GM12865 (cell line): ENCODE measurements at regions not wholly inside any gene's neighbourhood (a gene's known extent, or its start where the extent isn't known, plus 50 kb on each side); places are given as distances from the start of the nearest gene placed in this dataset.

Experiments used
- DNase-seq: peaks from one replicate; pipeline ENCODE4 v3.0.0; 2010; ENCODE audit warnings: low read depth
- H3K4me3 ChIP-seq: 2 replicates; pipeline ENCODE4 v1.5.1; 2011; ENCODE audit warnings: mild to moderate bottlenecking, low read depth, low read length, control low read depth
- TF ChIP-seq, protein P1 (sequence below): IDR thresholded peaks from 2 replicates; pipeline ENCODE4 v1.5.1; 2011; ENCODE audit warnings: low read length, control low read depth, low read depth, inconsistent platforms; ENCODE audit not compliant: insufficient read depth; ENCODE audit errors: missing control alignments

DNA sequence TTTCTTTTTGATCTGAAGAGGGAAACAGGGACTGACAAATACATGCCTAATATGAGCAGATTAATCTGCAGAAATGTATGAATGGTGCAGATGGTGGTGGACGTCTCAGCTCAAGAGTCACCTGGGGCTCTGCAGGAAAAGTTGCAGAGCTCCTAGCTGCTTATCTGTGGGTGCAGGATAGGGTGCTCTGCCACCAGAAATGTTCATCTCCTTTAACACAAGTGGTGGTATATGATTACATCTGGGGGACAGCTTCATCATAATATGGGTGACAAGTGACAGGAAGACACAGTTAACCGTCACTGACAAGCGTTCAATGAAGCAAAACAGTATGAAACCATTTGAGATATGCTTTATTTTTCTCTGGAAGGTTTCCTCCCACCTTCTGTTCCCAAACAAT lies 121.2 kb upstream of the LINC00305 start:
- TF ChIP-seq, protein P1, sequence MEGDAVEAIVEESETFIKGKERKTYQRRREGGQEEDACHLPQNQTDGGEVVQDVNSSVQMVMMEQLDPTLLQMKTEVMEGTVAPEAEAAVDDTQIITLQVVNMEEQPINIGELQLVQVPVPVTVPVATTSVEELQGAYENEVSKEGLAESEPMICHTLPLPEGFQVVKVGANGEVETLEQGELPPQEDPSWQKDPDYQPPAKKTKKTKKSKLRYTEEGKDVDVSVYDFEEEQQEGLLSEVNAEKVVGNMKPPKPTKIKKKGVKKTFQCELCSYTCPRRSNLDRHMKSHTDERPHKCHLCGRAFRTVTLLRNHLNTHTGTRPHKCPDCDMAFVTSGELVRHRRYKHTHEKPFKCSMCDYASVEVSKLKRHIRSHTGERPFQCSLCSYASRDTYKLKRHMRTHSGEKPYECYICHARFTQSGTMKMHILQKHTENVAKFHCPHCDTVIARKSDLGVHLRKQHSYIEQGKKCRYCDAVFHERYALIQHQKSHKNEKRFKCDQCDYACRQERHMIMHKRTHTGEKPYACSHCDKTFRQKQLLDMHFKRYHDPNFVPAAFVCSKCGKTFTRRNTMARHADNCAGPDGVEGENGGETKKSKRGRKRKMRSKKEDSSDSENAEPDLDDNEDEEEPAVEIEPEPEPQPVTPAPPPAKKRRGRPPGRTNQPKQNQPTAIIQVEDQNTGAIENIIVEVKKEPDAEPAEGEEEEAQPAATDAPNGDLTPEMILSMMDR: no peak
- DNase-seq: no peak
- H3K4me3 ChIP-seq: no peak overlapping the region

DNA sequence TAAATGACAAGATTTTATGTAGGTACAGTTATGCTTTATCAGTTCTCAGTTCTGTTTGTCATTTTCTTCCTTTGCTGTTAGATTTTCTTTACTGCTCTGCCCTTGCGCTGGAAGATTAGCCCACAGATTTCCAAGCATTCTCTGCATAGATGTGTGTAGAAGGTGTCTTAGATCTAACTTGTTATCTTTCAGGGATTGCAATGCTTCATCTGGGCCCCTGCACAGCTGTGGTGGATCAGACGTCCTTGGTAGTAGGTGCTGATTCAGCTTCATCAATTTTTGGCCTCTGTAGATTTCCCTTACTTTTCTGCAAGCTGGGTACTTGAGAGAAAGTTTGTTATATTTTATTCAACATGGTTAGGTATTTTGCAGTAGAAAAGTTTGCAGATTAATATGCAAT lies 115.3 kb upstream of the LINC00305 start:
- TF ChIP-seq, protein P1: no peak
- no peak for DNase-seq
- no peak overlapping the region for H3K4me3 ChIP-seq

DNA sequence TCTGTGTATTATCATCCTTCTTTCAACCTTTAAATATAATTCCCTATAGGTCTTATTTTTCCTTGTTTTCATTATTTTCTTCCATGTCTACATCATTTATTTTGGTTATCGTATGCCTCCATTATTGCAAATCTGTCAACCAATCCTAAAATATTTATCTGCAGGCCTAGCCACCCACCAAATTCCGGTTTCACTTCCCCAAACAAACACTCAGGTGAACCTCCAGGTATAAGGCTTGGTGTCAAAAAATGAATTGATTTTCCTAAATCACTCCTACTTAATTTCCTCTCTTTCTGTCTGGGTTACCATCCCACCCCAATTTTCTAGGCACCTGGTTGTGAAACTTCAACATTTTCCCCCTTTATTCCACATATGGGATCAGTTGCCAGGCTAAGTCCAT lies 111.9 kb upstream of the LINC00305 start:
- DNase-seq: no peak
- H3K4me3 ChIP-seq: no peak overlapping the region
- TF ChIP-seq, protein P1: no peak

DNA sequence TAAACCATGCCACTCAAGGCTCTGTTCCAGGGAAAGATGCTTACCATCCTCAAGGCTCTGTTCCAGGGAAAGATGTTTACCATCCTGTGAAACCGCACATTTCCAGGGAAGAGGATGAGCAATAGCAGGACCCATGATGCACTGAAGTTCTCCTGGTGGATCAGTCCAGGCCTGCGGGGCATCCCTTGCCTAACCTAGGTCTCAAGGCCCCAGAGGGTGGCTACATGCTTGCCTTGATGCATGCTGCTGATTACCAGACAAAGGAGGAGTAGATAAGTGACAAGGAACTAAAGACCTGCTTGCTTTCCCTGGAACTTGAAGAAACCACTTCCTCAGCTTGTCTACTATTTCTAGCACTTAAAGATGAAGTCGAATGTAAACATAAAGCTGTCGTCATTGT lies 111.0 kb upstream of the LINC00305 start:
- TF ChIP-seq, protein P1: no peak
- no peak for DNase-seq
- H3K4me3 ChIP-seq: no peak overlapping the region

DNA sequence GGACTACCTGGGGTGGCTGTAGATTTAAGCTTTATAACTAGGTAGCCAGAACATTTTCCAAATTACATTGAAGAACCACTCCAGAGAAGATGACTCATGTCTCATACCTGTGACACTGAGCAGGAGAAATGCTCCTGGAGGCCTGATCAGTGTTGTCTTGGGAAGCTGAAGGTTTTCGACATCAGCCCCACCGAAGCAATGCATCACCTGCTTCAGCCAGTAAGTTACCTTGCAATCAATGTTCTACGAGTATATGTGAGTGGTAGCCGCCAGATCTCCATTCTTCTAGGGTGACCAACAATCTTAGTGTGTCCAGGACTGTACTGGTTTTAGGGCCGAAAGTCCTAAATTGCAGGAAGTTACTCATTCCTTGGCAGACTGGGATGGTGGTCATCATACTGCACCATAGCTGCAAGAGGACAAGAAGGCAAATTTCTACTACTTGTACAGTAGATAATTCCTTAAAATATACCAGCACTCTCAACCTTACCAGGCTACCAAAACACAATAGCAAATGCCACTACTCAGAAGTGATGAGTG lies 109.3 kb upstream of the LINC00305 start:
- TF ChIP-seq, protein P1: no peak
- DNase-seq: no peak
- no peak overlapping the region for H3K4me3 ChIP-seq

DNA sequence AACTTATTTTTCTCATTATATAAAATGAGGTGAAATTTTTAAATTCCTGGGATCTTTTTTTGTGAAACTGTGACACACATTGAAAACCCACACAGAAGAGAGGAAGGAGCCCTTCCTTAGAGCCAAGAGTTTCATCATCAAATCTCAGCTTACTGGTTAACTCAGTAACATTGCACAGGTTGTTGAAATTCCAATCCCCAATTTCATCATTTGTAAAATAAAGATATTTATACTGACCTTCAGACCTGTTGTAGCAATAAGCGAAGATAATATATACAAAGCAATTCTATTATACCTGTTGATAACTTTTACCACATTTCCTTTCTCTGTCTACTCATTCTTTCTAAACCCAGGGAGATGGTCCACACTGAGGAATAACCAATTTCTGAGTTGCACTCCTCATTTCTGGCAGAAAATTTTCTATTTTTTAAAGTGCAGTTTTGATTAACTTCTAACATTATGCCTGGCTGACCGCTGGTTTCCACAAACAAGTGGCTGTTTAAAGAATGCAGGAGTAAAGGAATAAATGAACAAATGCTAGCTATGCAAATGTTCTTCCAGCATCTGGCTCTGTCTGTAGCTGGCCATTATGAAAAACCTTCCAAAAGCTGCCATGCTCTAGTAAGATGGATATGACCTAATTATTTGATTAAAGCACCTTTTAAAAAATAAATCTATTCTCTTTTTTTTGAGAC lies 105.7 kb upstream of the LINC00305 start:
- no peak for DNase-seq
- TF ChIP-seq, protein P1: no peak
- no peak overlapping the region for H3K4me3 ChIP-seq

DNA sequence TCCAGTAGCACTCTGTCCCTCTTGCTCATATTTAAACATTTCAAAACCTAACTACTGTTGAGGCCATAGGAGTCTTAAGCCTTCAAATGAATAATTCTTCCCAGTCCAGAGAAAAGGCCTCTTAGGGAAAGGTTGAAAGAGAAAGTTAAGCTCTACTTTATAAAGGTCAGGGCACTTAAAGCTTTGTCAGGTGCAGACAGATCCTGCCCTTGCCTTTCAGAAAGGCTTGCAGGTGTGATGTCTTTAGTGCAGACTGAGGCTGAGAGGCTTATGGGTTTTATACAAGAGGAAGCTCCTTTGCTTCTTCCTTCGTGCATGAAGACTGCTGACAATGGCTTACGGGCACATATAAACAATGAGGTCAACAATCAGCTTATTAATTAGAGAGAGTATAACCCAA lies 105.0 kb upstream of the LINC00305 start:
- no peak for DNase-seq
- TF ChIP-seq, protein P1: no peak
- no peak overlapping the region for H3K4me3 ChIP-seq
